NOMO-1 (cell line): ENCODE measurements at regions not wholly inside any gene's neighbourhood (a gene's known extent, or its start where the extent isn't known, plus 50 kb on each side); places are given as distances from the start of the nearest gene placed in this dataset.

Experiments used
- DNase-seq, 2 experiments: peaks; one replicate each; lab custom pipeline; 2025; ENCODE audit not compliant: unreplicated experiment in 2 of 2; lab: John Stamatoyannopoulos, UW

DNA sequence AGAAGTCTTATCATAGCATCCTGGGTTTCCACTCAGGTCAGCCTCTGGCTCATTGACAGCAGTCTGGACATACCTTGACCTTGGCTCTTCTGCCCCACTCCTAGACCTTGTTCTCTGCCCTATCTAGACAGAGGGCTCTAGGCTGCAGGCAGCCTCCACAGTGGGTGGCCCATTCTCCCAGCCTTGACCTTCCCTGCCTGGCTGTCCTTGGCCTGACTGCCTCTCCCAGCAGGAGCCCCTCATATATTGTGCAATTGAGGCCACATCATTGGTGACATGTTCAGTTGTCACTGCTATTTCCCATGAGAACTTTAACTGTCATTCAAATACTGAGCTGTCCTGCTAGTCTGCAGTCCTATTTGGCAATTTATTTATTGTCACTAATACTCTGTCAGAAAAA lies 503.4 kb downstream of the PLXNA4 start:
- DNase-seq, result no peak

DNA sequence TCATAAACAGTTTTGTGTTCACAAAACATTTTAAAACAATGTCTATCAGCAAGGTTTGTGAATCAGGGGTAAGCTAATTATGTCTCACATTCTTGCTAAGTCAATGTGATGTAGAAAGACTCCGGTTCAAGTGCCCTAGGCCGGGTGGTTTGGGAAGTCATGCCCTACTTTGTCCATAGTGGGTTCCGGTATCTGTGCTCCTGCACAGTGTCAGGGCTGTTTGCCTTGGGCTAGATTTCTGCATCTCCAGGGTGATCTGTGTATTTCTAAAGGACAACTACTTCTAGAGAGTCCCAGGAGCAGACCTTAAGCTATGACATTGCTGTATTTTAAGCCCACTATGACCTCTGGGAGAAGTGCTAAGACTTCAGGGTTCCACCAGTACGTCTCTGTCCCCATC lies 504.1 kb downstream of the PLXNA4 start:
- DNase-seq, result no peak

DNA sequence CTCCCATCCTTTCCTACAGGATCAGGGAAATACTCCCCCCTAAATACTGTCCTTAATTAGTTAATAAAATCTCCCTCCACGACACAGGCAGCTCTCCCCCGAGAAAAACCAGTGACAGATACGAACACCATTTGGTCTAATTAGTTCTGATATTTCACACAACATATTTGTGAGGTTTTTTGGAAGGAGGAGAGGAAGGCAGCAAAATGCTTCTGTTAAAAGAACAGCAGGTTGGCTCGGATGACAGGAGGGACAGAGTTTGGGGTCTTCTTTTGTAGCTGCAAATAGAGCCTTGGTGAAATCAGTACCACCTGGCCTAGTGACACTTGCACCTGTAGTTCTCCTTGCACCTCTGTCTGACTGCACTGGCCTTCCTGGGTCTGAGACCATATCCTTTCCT lies 507.0 kb downstream of the PLXNA4 start:
- no peak for DNase-seq

DNA sequence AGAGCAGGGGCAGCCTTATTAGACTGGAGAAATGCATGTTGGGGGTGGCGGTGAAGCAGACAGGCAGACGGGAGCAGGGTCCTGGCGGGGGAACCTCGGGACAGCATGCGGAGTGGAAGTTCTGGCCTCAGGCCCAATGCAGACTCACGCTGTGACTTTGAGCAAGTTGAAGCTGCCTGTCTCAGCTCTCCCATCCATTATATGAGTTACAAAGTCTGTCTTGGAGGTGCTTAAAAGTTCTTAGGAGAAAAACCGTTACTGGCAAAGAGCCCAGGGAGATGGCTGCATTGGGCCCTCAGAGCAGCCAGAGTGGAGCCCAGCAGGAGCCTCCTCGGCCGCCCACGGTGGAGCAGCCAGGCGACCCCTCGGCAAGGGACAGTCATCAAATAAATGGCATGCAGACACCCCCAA lies 509.5 kb downstream of the PLXNA4 start:
- DNase-seq, result no peak

DNA sequence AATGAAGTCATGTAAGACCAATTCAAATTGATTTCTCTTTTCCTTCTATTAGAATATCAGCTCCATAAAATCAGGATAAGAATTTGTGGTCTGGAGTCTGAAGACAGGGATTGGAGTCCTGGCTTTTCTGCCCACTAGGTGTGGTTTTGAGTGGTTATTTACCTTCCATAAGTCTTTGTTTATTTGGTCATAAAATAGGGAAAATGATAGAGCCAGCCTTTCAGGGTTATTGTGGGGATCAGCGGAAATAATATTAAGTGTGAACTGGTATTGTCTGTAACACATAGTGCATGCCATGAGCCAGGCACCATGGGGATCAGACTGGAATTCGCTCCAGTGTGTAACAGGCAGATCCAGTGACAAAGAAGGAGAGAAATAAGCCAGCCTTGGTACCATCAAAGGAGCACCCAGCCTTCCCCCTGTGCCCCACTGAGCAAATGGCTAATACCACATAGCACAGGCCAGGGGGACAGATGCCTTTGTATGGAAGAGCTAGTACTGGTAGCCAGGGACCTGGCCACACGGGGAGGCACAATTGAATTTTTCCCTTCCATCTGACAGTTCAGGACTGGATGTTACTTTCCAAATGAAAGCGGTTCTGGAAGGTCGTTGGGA lies 509.7 kb upstream of the PODXL start:
- no peak for DNase-seq

DNA sequence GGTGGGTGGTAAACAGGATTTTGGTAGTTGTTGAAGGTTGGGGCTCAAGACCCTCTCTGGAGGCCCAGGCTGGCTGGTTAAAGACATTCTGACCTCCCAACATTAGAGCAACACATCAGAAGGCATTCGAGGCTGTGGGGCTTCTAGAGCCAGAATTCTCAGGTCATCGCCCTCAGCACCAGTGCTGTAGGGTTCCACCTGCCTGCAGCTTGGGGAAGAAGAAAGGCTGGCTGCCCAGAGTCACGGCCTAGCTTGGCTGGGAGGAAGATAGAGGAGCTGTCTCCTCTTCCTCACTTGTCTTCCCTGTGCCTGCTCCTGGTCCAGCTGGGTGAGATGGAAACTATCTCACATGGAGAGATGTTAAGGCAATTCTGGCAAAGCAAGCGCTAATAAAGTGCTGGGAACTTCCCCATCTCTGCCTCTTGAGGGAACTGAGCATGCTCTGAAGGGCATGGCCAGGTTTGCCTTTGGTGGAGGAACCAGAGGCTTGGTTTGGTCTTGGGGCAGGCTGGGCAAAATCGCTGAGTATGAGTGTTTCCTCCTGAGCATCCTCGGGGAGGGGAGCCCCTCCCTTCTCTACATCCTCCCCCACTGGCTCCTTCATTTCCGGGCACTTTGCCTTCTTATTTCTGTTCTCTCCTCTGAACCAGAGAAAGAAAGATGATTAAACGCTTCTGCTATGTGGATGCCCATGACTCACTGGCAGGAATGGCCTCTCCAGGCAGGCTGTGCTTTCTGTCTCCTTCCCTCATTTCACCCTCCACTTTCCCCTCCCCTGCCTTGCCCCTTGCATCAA lies 509.0 kb upstream of the PODXL start:
- DNase-seq, result no peak

DNA sequence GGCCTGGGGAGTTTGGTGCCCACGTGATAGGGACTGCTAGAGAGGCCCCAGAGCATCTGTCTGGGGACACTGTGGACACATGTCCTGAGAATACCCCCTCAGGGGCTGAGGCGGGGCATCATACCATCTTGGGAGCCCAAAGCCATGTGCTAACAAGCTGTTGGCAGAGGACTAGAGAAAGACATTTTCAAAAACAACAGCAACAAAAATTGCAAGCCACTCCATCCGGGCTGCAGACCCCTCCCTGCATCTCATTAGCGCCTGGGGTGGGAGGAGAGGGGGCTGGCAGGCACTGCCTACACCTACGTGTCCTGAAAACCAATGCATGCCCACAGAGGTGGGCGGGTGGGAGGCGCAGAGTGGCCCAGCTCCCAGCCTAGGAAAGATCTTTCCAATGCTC lies 507.4 kb upstream of the PODXL start:
- DNase-seq, result no peak

DNA sequence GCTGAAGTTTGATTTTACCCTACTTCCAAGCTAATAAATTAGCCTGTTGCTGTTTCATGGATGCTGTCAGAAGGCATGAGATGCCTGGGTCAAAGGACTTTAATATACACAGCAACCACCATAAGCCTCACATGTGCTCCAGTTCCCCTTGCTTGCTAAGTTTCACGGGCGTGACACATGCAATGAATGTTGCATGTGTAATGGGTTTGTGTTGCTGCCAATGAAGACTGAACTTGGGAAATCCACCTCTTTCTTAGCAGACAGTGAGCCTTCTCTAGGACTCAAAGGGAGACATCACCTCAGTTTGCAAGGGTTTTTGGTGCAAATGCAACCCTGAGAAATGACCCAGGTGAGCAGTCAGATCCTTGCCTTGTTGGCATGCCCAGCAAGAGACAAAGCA lies 505.5 kb upstream of the PODXL start:
- DNase-seq, result no peak

DNA sequence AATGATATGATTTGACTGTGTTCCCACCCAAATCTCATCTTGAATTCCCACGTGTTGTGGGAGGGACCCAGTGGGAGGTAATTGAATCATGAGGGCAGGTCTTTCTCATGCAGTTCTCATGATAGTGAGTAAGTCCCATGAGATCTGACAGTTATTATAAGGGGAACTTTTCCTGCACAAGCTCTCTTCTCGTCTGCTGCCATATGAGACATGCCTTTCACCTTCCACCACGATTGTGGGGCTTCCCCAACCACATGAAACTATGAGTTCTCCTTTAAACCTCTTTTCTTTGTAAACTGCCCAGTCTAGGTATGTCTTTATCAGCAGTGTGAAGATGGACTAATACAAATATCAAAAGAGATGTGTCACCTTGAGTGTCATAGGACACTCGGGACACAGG lies 502.7 kb upstream of the PODXL start:
- DNase-seq, result no peak

DNA sequence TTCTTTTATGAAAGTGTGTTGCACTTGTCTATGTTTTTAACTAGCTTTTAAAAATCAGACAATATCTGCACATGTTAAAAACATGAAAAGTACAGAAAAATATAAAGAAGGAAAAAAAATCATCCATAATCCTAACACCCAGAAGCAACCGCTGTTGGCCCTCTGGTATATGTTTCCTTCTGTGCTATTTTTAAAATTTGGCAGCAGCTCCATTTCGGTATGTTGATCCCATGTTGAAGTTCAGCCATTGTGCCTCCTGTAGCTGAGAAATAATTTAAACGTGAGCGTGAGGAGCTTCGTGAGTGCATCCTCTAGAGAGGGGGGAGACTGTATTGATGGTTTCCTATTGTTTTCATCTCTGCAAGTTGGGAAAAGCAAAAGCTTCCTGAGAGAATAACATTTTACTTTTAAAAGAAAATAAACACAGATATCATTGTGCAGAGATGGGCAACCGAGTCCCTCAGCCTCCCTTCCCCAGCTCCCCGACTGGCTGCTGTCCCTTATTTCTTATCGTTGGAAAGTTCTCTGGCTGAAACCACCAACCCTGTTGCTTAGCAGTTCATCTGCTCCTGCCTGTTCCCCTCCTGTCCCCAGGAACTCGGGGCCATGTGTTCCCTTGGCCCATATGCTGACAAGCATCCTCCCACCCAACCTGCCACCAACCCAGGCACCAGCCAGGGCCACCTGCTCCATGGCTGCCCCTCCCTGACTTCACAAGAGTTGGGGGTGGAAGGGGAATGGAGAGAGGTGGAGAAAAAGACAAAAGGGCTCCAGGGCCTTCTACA lies 499.1 kb upstream of the PODXL start:
- DNase-seq, result no peak

DNA sequence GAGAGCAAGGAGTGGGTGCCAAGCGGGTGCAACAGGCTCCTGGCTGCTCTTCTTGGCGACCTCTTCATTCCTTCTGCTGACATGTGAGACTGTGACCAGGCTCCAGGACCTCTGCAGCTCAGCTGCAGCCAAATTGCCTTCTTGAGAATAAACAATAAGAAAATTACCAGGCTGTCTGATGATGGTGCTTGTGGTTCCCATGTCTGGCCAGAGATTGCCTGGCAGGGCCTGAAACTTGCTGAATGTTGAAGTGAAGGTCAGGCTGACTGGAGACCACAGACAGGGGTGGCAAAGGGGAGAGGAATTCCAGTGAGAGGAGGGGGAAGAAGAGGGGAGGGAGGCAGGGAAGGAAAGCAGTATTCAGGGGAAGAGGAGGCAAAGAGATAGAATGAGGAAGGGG lies 497.4 kb upstream of the PODXL start:
- DNase-seq, result no peak

DNA sequence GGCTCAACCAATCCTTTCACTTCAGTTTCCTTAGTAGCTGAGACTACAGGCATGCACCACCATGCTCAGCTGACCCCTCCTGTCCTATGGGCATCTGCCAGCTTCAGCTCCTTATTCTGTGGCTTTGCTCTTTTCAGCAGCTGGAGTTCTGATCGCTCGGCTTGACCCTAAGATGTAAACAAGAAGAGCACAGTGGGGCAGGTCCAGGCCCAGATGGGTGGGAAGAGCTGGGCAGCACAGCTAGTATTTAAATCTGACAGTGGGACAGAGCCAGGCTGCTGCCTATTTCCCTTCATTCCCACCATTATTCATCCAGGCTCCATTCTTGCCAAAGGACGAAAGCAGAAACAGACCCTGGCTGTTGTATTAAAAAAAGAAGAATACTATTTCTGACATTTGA lies 494.9 kb upstream of the PODXL start:
- DNase-seq, result no peak

DNA sequence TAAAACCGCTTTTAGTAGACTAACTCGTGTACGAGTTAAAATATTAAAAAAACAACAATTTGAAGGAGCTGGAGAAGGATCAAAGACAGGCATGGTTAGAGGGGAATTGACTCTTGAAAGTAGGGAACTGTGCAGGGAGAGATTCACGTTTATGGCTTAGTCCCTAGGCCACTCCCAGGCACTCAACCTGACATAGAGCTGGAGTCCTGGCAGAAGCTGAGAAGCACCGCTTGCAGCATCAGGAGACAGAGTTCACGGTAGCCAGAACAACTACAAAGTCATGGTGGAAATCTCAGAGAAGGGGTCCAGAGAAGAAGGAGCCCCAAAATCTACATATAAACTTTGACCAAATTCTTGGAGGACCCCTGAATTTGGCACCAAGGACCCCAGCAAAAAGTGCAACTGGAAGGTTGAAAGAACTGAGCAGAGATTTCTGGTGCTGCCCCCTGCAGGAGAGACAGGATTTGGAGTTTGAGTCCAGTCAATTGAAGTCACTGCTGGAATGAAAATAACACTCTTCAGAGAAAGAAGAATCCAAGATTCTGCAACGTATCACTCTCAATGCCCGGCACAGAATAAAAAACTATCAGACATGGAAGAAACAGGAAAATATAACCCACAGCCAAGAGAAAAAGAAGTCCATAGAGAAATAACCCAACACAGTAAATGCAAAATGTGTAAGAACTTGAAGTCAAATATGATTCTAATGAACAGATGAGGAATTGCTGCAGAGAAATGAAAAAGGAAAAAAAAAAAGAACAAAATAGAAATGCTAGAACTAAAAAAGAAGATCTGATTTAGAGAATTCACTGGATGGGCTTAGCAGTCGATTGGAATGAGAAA lies 493.3 kb upstream of the PODXL start:
- DNase-seq, result no peak

DNA sequence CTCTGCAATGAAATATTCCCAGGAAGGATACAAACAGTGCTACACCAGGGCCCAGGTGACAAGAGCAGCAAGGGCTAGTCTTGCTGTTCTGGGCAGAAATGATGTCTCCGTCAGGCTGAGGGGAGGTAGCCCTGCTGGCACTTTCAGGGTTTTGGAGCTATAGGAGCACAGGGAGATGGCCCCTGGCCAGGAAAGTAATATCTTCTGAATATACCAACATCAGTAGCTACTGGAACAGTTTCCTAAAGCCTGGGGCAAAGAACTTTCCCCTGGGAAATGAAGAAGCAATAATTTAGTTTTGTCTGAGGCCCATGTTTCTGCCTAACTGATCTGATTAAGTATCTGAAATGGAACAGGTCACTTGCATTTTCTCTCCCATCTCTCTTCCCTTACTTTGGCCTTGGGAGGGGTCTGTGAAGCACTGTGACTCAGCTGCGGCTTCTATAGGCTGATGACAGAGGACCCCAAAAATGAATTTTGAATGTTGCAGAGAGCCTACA lies 489.1 kb upstream of the PODXL start:
- DNase-seq, result no peak

DNA sequence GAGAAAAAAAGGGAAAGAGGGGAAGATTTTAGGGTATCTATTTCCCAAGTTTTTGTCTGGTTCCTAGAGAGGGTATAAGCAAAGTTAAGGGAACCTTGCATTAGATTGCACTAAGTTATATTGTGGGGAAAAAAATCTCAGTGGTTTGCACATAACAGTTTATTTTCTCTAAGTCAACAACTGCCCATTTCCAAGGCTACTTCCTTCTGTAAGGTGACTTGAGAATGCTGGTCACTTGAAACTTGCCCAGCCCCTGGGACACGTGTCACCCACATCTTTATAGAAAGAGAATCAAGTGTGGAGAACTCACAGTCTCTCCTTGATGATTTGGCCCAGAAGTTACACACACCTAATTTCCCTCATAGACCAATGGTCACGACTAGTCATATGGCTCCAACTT lies 488.6 kb upstream of the PODXL start:
- no peak for DNase-seq

DNA sequence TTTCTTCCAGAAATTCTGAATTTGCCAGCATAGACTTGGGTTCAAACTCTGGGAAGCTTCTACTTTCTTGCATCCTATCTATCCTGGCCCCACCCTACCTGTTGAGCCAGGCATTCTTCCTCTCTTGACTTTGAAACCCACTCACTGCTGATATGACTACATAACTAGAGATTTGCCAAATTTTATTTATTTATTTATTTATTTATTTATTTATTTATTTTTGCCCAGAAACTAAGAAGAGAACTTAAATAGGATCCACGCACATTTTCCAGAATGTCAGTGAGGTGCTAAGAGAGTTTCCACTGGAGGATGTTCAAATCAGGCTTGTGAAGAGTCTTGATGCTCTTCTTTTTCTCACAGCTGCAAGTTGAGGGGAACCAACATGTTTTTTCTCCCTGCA lies 487.8 kb upstream of the PODXL start:
- no peak for DNase-seq

DNA sequence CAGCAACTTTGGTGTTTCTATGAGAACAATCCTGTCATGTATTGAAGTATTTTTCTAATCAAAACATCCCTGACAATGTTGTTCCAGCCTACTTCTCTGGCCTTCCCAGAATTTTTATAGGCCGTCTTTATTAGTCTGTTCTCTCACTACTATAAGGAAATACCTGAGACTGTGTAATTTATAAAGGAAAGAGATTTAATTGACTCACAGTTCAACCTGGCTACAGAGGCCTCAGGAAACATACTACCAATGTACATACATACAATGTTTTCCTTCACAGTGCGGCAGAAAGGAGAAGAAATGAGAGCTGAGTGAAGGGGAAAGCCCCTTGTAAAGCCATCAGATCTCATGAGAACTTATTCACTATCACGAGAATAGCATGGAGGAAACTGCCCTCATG lies 484.7 kb upstream of the PODXL start:
- no peak for DNase-seq

DNA sequence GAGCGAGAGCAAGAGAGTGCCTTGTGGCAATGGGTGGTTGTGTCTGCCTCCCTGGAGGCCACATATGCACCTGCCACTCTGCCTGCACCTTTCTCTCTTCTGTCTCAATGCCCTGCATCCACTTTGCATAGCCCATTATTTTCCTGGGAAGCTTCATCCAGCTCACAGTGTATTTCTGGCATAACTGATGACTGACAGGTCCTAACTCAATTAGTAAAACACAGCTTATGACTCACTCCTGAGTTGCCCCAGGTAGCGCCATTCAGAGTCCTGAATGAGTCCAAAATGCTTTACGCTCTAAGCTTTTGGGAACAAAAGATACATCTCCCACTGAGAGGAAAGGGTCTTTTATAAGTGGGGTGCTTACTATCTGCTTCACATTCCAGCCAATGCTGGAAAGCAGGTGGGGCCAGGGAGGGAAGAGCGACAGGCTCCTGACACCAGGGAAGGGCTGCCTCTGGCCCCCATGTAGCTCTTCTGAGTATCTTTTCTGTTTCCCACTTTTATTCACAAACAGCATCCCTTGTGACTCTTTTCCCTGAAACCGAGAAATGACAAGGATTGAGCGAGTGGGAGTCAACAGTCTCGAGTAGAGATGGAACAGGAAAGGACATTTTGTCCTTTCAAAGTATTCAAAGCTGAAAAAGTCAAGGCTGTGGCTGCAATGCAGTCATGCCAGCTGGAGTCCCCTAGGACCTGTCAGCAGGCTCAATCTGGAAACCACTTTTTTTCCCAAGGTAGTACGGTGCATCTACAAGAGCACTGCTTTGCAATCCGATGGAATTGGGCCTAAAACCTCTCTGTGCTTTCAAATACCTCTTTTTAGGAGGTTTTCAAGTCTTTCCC lies 479.3 kb upstream of the PODXL start:
- no peak for DNase-seq

DNA sequence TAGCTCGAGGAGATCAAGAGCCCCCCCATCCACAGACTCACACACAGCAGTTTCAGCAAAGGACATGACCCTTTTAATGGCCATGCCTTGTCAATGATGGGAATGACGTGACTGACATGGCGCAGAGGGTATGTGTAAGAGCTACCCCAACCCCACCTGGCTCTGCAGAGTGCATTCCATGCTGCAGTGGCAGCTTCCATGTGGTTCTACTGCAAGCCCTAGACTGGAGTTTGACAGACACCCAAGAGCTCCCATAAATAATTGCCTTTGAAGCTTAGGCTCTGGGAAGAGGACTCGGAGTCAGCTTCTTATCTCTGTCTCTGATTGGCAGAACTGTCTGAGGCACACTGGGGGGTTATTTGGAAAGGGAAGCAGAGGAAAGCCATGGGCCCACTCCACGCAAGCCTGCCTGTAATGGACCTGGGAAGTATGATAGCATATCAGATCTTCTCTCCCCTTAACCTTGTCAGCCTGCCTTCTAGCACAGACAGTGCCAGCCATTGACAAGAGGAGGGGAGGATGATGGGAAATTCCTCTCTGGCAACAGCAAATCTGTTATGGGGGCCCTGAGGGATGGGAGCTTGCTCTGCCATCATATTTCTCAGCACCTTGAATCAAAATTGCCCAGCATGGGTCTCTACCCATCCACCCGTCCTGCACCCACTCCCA lies 478.5 kb upstream of the PODXL start:
- no peak for DNase-seq
